K562 (cell line): ENCODE measurements at regions not wholly inside any gene's neighbourhood (a gene's known extent, or its start where the extent isn't known, plus 50 kb on each side); places are given as distances from the start of the nearest gene placed in this dataset.

ENCODE experiments used
- ATAC-seq: fragments of 200-7000 bp; cut with Tn5 transposase; 3 replicates; pipeline ENCODE4 v1.9.1; 2020; ENCODE audit warnings: moderate library complexity
- BruUV-seq: library from RNA; stranded (reverse); fragments of 400-500 nt; replicated peaks from 2 replicates; lab custom pipeline; 2021; lab: Mats Ljungman, UMichigan
- CTCF ChIA-PET: fragments of 300-600 bp; formaldehyde crosslinking; extraction: SDS; loops from one replicate; lab custom pipeline; 2021; ENCODE audit warnings: low intra/inter-chr PET ratio; lab: Yijun Ruan, JAX
- POLR2A ChIA-PET: fragments of 300-600, 350-650 bp; sonication (Branson Sonifier 250); formaldehyde crosslinking; extraction: SDS; loops from one replicate; lab custom pipeline; 2021; ENCODE audit warnings: antibody characterized with exemption, inconsistent platforms; lab: Yijun Ruan, JAX
- DNase-seq, 4 experiments: peaks; one replicate each; pipeline versions ENCODE4 v3.0.0 to v3.0.0-alpha.2; 2011 to 2018; ENCODE audit warnings: low spot score in 3 of 4, mixed read lengths in 3 of 4; ENCODE audit errors: extremely low read depth in 1 of 4
- FAIRE-seq: peaks from 2 replicates; lab custom pipeline; 2011; peaks lifted over from hg19 to GRCh38; lab: Jason Lieb, UNC
- H2AFZ ChIP-seq: 2 replicates; pipeline ENCODE4 v1.6.0; 2011; ENCODE audit warnings: low read depth, low read length, control low read depth, inconsistent platforms
- H3K27ac ChIP-seq: fragments of 200-600 bp; 3 replicates; pipeline ENCODE4 v1.8.0; 2011; ENCODE audit warnings: low read depth, mild to moderate bottlenecking, control low read depth, inconsistent platforms, low read length, moderate library complexity, mixed read lengths; ENCODE audit errors: extremely low read depth
- H3K27me3 ChIP-seq, 2 experiments: fragments of 300-600 bp in 1 of 2; 2 replicates in 1 of 2; 3 replicates in 1 of 2; pipeline versions ENCODE4 v1.6.0 to v1.8.0; 2011; ENCODE audit warnings: inconsistent platforms in 2 of 2, low read length in 2 of 2, mild to moderate bottlenecking in 1 of 2, mixed read lengths in 1 of 2, moderate library complexity in 1 of 2; ENCODE audit not compliant: control insufficient read depth in 2 of 2, insufficient read depth in 2 of 2
- H3K36me3 ChIP-seq: fragments of 300-600 bp; 3 replicates; pipeline ENCODE4 v1.8.0; 2011; ENCODE audit warnings: mild to moderate bottlenecking, low read length, inconsistent platforms; ENCODE audit not compliant: control insufficient read depth, insufficient read depth
- H3K4me1 ChIP-seq, 2 experiments: fragments of 200-600 bp in 1 of 2; replicated peaks in 1 of 2; 2 replicates in 1 of 2; 3 replicates in 1 of 2; pipeline versions ENCODE4 v1.5.1 to v1.8.0; 2011; ENCODE audit warnings: inconsistent platforms in 2 of 2, low read length in 2 of 2, mild to moderate bottlenecking in 1 of 2, mixed read lengths in 1 of 2, moderate library complexity in 1 of 2; ENCODE audit not compliant: control insufficient read depth in 2 of 2, insufficient read depth in 2 of 2
- H3K4me2 ChIP-seq: 2 replicates; pipeline ENCODE4 v1.6.1; 2011; ENCODE audit warnings: low read length, control low read depth, inconsistent platforms, mixed read lengths; ENCODE audit not compliant: insufficient read depth
- H3K4me3 ChIP-seq: fragments of 200-600 bp; sonication (generic), shearing (Covaris generic); 2 replicates; pipeline ENCODE4 v1.5.1; 2016; ENCODE audit warnings: control low read depth, inconsistent platforms
- H3K79me2 ChIP-seq: fragments of 200-600 bp; 3 replicates; pipeline ENCODE4 v1.8.0; 2011; ENCODE audit warnings: low read length, inconsistent platforms; ENCODE audit not compliant: control insufficient read depth, insufficient read depth
- H3K9ac ChIP-seq, 2 experiments: 2 replicates each; pipeline versions ENCODE4 v1.6.0 to v1.6.1; 2011; ENCODE audit warnings: low read depth in 2 of 2, low read length in 2 of 2, control low read depth in 1 of 2, inconsistent platforms in 1 of 2, mild to moderate bottlenecking in 1 of 2, mixed read lengths in 1 of 2; ENCODE audit not compliant: insufficient read depth in 1 of 2
- H3K9me1 ChIP-seq: one replicate; pipeline ENCODE4 v1.6.0; 2011; ENCODE audit warnings: inconsistent platforms, mild to moderate bottlenecking, low read length, moderate library complexity; ENCODE audit not compliant: control insufficient read depth, insufficient read depth
- H3K9me3 ChIP-seq: replicated peaks from 2 replicates; pipeline ENCODE4 v1.5.1; 2011; ENCODE audit warnings: low read depth, low read length, inconsistent platforms; ENCODE audit not compliant: control insufficient read depth, insufficient read depth
- H4K20me1 ChIP-seq: replicated peaks from 2 replicates; pipeline ENCODE4 v1.6.1; 2011; ENCODE audit warnings: low read length, inconsistent platforms, mixed read lengths; ENCODE audit not compliant: control insufficient read depth, insufficient read depth
- ETV5 ChIP-seq: sonication (generic); formaldehyde crosslinking; IDR thresholded peaks from 2 replicates; pipeline ENCODE4 v1.4.0; 2020; ENCODE audit warnings: low read depth, mild to moderate bottlenecking, missing genetic modification reagents
- GTF2F1 ChIP-seq: IDR thresholded peaks from 2 replicates; pipeline ENCODE4 v1.6.1; 2011; ENCODE audit warnings: low read depth, low read length, improper control_type of control experiment
- MCM7 ChIP-seq, 2 experiments: fragments of 450-650 bp; IDR thresholded peaks; 2 replicates each; pipeline ENCODE4 v1.6.1; 2016 to 2018
- NFATC3 ChIP-seq: fragments of 450-650 bp; IDR thresholded peaks from 2 replicates; pipeline ENCODE4 v1.6.1; 2017; ENCODE audit warnings: mild to moderate bottlenecking
- SRF ChIP-seq, 2 experiments: fragments of 250-450, 450-650 bp in 1 of 2; sonication (Bioruptor Pico) in 1 of 2; sonication (generic) in 1 of 2; formaldehyde crosslinking; IDR thresholded peaks; 2 replicates each; pipeline versions ENCODE4 v1.5.0 to v1.5.1; 2020 to 2022; ENCODE audit warnings: mild to moderate bottlenecking in 1 of 2, missing genetic modification reagents in 1 of 2
- SRSF7 ChIP-seq: fragments of 200-400 bp; formaldehyde crosslinking; optimal IDR thresholded peaks from 2 replicates; pipeline ENCODE3; 2017; ENCODE audit warnings: mild to moderate bottlenecking, low read depth, low read length
- TAF15 ChIP-seq: fragments of 200-400 bp; formaldehyde crosslinking; IDR thresholded peaks from 2 replicates; pipeline ENCODE4 v1.6.1; 2017; ENCODE audit warnings: mild to moderate bottlenecking, low read depth, low read length, moderate library complexity
- ZBTB8A ChIP-seq: fragments of 450-650 bp; IDR thresholded peaks from 2 replicates; pipeline ENCODE4 v1.6.1; 2018; ENCODE audit warnings: mild to moderate bottlenecking, moderate library complexity; ENCODE audit not compliant: partially characterized antibody
- ZNF263 ChIP-seq: sonication (generic); formaldehyde crosslinking; IDR thresholded peaks from 2 replicates; pipeline ENCODE4 v1.8.0; 2022; ENCODE audit warnings: mild to moderate bottlenecking, missing genetic modification reagents, borderline replicate concordance
- WGBS: fragments of 100-300 bp; shearing (Covaris generic); methylation state at CpG from one replicate; pipeline ENCODE4 v1.1.6; 2016; ENCODE audit warnings: low coverage, mixed read lengths; ENCODE audit not compliant: insufficient coverage; ENCODE audit errors: missing lambda C conversion rate; 5-methylcytosine and 5-hydroxymethylcytosine counted together
- in situ Hi-C: fragments of 300-500 bp; cut with MboI; formaldehyde crosslinking; loops from 4 replicates; pipeline ENCODE4 v1.15.0; 2018; ENCODE audit warnings: inconsistent platforms, mixed read lengths
- intact Hi-C: fragments of 100-400 bp; cut with micrococcal nuclease; formaldehyde crosslinking; loops from 2 replicates; pipeline ENCODE4 v1.14.2; 2022
- TF ChIP-seq, protein P1 (sequence below), 2 experiments: fragments of 450-650 bp; IDR thresholded peaks; 2 replicates each; pipeline ENCODE4 v1.6.1; 2018; ENCODE audit warnings: mild to moderate bottlenecking in 2 of 2, low read depth in 1 of 2; ENCODE audit not compliant: partially characterized antibody in 2 of 2
- TF ChIP-seq, protein P2 (sequence below): fragments of 250-450 bp; sonication (Bioruptor Pico); IDR thresholded peaks from 2 replicates; pipeline ENCODE4 v1.9.0; 2021; ENCODE audit warnings: mild to moderate bottlenecking
- TF ChIP-seq, protein P3 (sequence below): fragments of 150-350 bp; conservative IDR thresholded peaks from 2 replicates; pipeline ENCODE4 v1.6.1; 2014; ENCODE audit warnings: low read length

DNA sequence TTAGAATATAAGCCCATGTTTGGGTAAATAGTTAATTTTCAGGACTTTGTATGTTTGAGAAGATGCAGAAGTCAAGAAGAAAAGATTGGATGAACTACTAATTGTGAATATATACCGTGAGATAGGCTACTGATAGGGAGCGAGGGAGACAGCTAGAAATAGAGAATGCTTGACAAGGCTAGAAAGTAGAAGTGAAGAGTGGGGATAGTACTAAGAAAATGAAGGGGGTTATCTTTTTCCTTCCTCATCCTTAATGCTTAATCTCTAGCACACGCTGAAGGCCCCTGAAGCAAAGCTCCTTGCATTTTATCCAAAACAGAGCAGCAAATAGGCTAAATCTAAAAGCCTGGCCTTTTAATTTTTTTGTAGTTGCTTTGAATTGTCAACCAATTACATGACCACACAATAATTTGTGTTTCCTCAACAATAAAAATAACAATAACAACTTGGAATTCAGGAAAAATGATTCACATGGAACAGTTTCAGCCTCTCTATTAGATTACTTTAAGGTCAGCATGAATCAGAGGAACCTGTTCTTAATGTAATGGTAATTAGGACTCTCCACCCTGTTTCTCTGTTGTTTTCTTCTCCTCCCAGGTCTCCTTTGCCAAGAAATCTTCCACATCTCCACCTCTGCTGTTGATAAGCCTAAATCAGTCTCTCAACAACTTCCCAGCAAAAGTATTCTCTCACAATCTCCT lies 1071.3 kb upstream of the ZEB2 start:
- Histone ChIP-seq H3K9ac (no peak overlapping the region), H3K36me3 (no peaks in the 10 kb centered on the region), H3K79me2 (no peaks in the 10 kb centered on the region), H3K4me3 (no peak overlapping the region), H3K9me3 (no peaks in the 10 kb centered on the region), H2AFZ (no peak overlapping the region), H3K9me1 (no peaks in the 10 kb centered on the region), H3K27me3 (no peaks in the 10 kb centered on the region), H3K4me2 (no peak overlapping the region), H4K20me1 (no peaks in the 10 kb centered on the region), H3K4me1 (peaks cover 0 to 2% of the 10 kb centered on the region in 2 experiments; a peak in 2 of 5 replicates), H3K27ac (no peak overlapping the region)
- intact Hi-C loops (loop anchor here (5.0 kb wide), 1 partner anchor 161 kb away; no protein-coding TSS in a partner anchor), in situ Hi-C loops (no loop called here)
- no TSS peak for BruUV-seq
- ChIA-PET CTCF (no interaction called here), POLR2A (no interaction called here)
- WGBS = 68% methylated on average over 3 of the region's 3 CpGs
- FAIRE-seq (no peak), DNase-seq (no peak), ATAC-seq (no peak)
- TF ChIP-seq GTF2F1 (no peak), ETV5 (CRISPR knock-in tag) (no peak), TAF15 (no peak), SRF (CRISPR knock-in tag; IDR thresholded peaks at IDR 0.05) (no peak), ZNF263 (CRISPR knock-in tag) (no peak), NFATC3 (no peak), ZBTB8A (no peak), MCM7 (IDR thresholded peaks at IDR 0.05) (no peak), SRSF7 (no peak)
- TF ChIP-seq, protein P1, sequence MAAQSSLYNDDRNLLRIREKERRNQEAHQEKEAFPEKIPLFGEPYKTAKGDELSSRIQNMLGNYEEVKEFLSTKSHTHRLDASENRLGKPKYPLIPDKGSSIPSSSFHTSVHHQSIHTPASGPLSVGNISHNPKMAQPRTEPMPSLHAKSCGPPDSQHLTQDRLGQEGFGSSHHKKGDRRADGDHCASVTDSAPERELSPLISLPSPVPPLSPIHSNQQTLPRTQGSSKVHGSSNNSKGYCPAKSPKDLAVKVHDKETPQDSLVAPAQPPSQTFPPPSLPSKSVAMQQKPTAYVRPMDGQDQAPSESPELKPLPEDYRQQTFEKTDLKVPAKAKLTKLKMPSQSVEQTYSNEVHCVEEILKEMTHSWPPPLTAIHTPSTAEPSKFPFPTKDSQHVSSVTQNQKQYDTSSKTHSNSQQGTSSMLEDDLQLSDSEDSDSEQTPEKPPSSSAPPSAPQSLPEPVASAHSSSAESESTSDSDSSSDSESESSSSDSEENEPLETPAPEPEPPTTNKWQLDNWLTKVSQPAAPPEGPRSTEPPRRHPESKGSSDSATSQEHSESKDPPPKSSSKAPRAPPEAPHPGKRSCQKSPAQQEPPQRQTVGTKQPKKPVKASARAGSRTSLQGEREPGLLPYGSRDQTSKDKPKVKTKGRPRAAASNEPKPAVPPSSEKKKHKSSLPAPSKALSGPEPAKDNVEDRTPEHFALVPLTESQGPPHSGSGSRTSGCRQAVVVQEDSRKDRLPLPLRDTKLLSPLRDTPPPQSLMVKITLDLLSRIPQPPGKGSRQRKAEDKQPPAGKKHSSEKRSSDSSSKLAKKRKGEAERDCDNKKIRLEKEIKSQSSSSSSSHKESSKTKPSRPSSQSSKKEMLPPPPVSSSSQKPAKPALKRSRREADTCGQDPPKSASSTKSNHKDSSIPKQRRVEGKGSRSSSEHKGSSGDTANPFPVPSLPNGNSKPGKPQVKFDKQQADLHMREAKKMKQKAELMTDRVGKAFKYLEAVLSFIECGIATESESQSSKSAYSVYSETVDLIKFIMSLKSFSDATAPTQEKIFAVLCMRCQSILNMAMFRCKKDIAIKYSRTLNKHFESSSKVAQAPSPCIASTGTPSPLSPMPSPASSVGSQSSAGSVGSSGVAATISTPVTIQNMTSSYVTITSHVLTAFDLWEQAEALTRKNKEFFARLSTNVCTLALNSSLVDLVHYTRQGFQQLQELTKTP (IDR thresholded peaks at IDR 0.05; ENCODE audit: low read depth in 1 of 2, partially characterized antibody in 2 of 2) = no peak
- TF ChIP-seq, protein P2, sequence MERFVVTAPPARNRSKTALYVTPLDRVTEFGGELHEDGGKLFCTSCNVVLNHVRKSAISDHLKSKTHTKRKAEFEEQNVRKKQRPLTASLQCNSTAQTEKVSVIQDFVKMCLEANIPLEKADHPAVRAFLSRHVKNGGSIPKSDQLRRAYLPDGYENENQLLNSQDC = no peak
- TF ChIP-seq, protein P3, sequence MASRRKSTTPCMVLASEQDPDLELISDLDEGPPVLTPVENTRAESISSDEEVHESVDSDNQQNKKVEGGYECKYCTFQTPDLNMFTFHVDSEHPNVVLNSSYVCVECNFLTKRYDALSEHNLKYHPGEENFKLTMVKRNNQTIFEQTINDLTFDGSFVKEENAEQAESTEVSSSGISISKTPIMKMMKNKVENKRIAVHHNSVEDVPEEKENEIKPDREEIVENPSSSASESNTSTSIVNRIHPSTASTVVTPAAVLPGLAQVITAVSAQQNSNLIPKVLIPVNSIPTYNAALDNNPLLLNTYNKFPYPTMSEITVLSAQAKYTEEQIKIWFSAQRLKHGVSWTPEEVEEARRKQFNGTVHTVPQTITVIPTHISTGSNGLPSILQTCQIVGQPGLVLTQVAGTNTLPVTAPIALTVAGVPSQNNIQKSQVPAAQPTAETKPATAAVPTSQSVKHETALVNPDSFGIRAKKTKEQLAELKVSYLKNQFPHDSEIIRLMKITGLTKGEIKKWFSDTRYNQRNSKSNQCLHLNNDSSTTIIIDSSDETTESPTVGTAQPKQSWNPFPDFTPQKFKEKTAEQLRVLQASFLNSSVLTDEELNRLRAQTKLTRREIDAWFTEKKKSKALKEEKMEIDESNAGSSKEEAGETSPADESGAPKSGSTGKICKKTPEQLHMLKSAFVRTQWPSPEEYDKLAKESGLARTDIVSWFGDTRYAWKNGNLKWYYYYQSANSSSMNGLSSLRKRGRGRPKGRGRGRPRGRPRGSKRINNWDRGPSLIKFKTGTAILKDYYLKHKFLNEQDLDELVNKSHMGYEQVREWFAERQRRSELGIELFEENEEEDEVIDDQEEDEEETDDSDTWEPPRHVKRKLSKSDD = no peak
